Globus pallidus (tissue), 1 donor: ENCODE measurements at regions not wholly inside any gene's neighbourhood (a gene's known extent, or its start where the extent isn't known, plus 50 kb on each side); places are given as distances from the start of the nearest gene placed in this dataset.

Source experiments
- DNase-seq: peaks from one replicate; pipeline ENCODE4 v3.0.0-alpha.2; 2015; ENCODE audit warnings: low spot score

DNA sequence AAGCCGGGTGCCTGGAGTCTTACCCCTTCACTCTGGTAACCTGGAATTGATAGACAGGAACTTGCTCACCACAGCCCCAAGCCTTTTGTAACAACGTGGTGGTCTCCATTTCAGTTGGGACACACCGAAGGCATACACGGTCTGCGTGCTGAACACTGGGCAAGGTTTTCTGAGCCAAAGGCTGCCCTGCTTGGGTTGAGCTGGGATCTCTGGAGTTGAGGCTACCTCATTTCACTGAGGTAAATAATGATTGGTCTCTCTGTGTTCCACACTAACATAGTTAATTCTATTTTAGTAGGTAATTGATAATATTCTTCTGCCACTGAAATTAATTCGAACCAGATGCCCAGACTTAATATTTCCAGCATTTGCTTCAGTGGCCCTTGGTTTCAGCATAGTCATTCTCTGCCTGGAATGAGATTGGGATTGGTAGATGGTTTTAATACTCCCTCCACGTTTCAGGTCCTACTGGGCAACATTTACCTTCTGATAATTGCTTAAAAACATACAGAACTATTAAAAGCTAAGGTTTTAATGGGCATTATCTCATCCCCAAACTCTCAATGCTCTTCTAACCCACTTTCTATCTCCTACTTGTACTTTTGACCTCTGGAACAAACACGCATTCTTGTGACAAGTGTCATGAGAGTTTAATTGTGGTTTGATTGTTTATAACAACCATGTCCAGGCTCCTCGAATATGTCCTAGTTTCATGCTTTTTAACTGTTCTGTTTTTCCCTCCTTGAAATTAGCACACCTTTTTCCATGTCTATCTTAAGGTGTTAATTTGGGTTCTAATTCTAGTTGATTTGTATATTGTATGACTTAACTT lies 202.3 kb upstream of the KLF6 start:
- DNase-seq, result no peak

DNA sequence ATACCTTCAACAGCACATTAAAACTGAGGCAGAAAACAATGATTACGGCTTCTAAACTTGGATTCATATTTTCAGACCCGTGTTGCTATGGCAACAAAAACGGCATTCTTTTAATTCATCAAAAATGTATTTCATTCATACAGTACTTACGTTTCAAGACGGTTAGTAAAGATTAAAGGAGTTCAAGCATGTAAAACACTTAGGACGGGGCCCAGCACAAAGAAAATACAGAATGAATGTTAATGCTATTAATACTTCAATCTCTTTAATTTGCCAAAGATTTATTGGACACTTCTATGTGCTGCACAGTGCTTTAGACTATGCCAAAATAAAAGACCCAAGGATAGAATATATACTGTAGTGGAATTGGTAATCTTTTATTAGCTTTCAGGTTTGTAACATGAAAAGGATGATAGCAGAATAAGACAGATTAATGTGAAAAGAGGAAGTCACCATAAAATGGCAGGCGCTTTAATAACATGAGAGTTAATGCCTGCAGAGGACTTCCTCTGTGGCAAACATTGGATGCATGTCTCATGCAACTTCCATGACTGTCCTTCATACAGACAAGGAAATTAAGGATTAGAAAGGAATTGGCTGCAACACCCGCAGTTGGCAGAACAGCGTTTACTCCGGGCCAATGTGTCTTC lies 201.6 kb upstream of the KLF6 start:
- DNase-seq, result no peak

DNA sequence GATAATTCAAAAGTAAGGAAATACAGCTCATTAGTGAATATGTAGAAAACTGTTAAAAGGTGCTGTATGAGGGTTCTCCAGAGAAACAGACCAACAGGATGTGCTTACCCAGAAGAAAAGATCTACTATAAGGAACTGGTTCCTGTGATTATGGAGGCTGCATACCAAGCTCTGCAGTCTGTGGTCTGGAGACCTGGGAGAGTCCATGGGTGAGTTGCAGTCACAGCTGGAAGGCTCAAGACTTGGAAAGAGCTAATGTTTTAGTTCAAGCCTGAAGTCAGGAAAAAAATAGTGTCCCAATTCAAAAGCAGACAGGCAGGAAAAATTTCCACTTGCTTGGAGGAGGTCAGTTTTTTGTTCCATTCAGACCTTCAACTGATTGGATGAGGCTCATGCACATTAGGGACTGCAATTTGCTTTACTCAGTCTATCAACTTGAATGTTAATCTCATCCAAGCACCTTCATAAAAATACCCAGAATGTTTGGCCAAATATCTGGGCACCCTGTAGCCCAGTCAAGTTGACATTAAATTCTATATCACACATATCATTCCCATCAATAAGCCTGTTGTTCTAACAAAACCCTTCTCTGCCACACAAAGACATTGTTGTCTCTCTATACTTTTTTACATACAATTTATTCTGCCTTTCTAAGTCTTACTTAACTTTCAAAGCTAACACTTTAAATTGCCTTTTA lies 197.9 kb upstream of the KLF6 start:
- no peak for DNase-seq

DNA sequence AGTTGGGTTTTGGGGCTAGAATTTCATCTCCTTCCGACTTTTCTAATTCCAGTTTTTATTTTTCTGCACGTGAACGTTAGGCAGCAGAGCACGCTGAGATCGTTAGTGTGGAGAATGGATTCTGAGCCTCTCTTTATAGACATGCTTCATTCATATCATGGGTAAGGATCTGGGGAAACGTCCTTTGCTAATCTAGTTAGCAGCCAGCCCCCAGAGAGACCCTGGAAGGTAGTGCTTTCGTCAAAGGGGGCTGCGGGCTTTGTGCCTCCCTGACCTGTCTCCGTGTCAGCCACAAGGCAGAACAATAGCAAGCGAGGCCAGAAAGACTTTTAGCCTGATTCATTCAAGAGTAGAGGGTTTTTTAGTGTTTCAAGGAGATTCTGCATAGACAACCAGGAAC lies 196.3 kb upstream of the KLF6 start:
- DNase-seq, result no peak

DNA sequence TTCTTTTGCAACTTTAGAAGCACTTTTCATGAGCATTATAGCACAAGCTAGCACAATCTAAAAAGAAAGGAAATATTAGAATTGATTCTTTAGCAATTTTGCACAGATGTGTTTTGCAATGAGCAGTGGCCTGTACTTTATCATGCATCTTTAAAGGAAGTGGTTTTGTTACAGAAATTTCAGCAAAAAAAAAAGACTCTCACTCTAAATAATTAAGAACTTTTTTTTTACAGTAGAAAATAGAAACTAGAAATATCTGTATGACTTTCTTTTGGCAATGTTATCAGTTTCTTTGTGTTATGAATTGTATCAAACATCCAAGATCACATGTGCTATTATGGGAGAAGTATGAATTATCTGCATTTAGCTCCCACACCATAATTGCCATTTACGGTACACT lies 195.7 kb upstream of the KLF6 start:
- DNase-seq, result no peak

DNA sequence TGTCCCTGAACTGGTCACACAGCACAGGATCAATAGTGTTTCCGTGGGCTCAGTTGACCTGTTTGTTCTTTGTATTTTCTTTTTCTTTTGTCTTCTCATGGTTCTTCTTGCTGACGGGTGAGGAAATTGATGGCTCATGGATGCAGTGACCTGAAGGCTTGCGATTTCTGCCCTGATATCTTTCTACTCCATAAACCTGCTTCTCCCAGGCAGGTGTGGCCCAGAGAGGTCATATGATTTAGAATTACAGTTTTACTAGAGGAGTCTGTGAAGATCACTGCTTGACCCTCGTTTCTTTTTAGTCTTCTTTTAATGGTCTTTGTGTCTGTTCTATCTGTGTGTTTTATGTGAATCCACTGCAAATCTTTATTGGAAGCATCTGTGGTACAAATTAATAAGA lies 195.1 kb upstream of the KLF6 start:
- DNase-seq, result no peak

DNA sequence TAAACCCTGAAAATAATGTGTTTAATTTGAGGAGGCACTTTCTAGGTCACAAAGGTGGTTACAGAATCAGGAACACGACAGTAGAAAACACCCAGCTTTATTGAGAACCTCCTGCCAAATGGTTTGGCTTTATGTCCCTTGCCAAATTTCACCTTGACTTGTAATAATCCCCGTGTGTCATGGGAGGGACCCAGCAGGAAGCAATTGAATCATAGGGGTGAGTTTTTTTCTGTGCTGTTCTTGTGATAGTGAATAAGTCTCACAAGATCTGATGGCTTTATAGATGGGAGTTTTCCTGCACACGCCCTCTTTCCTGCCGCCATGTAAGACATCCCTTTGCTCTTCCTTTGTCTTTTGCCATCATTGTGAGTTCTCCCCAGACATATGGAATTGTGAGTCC lies 193.8 kb upstream of the KLF6 start:
- DNase-seq, result no peak

DNA sequence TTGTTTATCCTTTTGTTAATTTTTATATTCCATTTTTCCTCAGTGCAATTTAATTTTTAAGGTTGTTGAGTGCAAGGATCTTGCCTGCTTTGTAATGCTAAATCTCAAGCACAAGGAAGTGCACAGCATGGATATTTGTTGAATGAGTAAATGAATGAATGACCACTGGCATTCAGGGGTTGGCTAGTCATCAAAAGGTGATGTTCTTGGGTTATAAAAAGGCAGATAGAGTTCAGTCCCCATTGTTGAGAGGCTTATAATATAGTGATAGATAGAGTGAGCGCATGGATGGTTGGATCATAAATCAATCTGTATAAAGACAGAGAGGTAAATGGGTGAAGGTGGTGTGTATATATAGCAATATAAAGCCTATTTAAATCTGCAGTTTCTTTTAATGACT lies 193.2 kb upstream of the KLF6 start:
- DNase-seq, result no peak

DNA sequence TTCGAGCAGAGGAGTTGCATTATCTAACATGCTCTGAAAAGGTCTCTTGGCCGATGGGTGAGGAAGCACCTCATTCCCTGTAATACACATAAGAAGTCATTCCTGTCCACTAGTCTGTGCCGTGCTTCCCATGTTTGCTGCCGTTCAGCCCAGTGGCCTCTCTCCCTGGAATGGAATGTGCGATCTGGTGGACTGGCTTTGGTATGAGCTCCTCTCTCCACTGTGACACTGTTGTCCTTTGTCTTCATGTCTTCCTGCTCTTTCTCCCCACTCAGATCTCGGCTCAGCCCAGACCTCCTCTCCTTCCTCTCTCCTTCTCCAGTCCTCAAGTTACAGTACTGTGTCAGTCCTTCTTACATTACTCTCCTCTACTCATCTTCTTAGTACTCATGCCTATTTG lies 192.8 kb upstream of the KLF6 start:
- no peak for DNase-seq

DNA sequence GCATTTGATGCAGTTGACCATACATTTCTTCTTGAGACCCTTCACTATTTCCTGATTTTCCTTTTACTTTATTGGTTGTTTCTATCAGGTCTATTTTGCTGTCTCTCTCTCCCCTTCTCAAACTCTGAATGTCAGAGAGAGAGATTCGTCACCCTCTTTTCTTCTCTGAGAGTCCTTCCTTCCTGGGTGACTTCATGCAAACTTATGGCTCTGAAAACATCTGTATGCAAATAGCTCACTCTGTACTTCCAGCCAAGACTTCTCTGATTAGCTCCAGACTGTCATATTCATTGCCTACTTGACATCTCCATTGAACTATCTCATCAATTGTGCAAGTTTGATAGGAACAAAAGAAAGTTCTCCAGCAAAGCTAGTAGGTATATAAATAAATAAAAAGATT lies 191.7 kb upstream of the KLF6 start:
- no peak for DNase-seq

DNA sequence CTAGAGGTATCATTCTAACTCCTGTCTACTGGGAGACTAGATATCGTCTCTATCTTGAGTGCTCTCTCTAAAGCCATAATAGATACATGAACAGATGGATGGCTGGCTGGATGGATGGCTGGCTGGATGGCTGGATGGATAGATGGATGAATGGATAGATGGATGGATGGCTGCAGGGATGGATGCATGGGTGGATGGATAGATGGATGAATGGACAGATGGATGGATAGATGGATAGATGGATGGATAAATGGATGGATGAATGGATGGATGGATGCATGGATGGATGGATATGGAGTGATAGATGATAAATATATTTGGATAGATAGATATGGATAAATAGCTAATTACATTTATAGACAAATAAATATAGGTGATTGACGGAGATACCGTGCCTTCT lies 191.2 kb upstream of the KLF6 start:
- no peak for DNase-seq

DNA sequence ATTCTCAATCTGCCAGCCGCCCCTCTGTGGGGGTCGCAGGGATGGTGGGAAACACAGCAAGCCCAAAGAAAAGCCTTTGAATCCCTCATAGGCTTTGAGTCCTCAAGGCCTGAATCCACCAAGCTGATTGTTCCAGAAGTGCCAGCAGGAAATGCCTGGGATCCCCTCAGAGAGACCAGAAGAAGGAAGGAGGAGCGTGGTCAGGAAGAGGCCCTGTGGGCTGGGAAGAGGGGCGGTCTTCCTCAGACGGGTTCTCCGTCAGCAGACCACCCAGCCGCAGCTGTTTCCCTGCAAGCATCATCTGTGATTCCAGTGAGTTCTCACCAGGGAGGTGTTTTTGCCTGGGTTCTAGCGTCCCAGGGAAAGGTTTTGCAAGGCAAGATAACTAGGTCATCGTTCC lies 190.0 kb upstream of the KLF6 start:
- DNase-seq, result no peak

DNA sequence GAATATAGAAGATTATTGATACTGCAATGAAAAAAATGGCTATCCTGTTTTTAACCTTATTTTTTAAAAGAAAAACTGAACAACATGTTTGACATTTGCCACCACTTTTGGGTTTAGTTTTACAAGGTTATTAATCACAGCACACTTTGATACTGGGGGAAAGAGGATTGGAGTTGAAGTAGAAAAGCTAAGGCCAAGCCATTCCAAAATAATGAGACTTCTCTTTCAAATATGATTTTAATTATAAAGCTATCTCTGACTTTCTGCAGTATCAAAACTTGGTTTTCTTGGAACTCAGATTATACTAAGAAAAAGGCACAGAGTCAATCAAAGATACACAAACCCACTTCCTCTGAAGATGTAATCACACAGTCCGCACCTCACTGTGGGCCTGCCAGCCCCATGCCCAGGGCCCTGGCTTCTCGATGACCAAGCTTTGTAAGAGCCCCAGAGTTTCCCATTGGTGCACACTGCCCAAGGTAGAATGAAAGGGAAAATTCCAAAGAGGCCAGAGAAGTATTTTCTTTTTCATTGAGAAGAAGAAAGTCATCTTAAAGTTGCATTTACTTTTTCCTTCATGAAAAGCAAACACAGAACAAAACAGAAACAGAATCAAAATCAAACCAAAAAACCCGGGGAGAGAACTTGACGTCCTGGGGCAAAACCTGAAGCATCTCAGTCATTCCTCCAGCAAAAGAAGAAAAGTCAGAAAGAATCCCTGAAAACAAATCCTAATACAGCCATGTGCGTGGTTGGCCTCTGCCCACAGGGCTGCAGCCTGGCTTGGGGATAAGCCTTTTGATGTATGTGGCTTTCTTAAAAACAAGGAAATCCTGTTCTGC lies 187.7 kb upstream of the KLF6 start:
- no peak for DNase-seq

DNA sequence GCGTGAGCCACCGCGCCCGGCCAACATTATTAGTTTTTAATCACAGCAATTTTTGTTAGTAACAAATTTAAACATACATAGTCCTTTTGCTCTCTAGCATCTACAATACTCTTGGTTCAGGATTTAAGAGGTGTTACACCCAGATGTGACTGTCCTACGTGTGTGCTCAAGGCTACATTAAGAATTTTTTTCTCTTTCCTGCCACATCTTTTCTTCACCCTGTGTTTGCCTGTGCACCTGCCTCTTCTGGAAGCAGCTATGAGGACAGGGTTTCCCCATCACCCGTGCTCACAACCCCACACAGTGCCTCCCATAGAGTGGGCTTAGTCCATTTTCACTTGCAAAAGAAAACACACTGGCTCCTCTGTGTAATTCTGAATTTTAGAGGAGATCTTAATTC lies 186.7 kb upstream of the KLF6 start:
- DNase-seq, result no peak

DNA sequence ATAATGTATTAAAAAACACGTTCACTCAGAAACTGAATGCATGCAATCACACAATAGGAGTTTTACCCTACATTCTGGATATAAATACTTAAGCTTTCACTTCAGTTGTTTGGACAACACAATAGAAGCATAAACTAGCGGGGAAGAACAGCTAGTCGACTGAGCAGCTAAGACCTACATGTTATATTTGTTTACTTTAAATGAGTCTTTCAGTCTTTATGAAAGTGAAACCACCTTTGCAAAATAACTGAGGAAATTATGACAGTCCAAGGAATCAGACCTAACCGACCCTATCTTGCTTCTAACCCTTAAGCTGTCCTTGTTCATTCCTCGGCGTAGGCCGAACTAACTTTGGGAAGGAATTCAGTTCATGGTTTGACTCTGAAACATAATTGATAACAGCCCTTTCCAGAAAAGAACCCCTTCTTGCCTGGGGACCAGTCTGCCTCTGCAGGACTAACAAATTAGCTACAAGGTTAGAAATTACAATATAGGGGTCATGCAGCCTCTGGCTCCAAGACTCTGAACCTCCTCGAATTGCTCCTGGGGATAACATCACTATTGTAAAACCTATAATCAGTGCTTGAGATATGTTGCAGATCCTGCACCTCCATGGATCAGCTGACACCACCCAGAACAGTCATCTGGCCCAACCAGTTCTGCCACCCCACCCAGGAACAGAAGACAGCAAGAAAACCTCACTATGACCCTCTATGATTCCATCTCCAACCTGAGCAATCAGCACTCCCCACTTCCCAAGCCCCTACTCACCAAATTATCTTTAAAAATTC lies 185.1 kb upstream of the KLF6 start:
- no peak for DNase-seq

DNA sequence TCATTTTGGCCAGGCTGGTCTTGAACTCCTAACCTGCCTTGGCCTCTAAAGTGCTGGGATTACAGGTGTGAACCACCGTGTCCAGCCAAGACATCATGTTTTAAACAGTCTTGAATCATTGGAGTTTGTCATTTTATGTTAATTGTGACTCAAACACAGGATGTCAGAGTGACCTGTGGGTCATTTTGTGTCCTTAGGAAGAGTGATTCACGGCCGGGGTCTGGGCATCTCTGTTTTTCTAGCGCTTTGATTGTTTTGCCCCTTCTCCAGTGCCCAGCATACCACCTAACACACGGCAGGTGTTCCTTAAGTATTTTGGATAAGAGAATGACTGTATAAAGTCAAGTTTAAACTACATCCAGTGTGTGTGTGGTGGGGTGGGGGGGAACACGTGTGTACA lies 183.7 kb upstream of the KLF6 start:
- DNase-seq, result no peak

DNA sequence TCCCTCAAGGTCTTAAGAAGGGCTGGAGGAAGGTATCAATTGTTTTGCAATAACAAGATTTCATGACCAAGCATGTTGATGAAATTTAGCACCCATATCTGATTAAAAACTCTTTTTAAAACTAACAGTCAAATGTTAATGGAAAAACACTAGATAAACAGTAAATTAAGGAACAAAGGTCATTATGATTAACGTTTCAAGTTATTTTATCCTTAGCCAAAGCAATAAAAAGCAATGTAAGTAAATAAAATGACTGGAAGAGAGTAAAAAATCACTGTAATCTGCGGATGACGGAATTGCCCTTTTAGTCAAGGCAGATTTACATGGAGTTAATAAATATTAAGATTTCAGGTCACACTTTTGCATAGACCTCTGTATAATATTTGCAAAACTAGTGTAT lies 179.5 kb upstream of the KLF6 start:
- no peak for DNase-seq

DNA sequence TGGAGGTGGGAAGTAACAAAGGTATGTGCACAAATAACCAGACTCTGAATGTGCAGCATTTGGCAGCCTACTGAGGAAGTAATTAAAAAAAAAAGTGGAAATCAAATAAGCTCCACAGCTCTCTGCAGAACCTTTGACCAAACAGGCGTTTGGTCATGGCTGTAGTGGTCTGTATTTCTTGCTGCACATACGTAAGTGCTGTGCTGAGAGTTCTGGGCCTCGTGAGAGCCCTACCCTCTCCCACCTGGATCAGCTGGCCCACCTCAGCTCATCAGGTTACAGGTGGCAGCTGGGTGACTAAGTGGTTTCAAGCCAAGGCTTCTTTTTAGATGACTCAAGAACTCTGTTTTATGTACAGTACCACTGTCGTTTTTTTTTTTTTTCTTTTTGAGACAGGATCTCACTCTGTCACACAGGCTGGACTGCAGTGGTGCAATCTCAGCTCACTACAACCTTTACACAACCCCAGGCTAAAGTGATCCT lies 178.2 kb upstream of the KLF6 start:
- no peak for DNase-seq

DNA sequence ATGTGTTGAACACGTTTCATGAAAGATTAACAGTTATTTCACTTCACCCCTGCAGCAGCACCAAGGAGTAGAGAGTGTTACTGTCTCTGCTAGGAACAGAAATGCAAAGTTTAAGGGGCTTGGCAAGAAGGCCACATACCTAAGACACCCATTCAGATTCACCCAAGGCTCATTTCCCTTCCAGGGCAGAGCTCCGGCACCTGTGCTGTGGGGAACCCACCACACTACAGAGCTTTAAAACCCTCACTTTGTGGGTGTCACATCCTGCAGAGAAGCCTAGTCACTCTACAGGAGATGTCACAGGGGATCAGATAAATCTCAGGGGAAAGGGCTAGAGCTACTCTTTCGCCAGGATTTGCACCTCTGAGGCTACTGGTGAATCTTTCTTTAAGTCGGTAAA lies 176.1 kb upstream of the KLF6 start:
- DNase-seq, result no peak

DNA sequence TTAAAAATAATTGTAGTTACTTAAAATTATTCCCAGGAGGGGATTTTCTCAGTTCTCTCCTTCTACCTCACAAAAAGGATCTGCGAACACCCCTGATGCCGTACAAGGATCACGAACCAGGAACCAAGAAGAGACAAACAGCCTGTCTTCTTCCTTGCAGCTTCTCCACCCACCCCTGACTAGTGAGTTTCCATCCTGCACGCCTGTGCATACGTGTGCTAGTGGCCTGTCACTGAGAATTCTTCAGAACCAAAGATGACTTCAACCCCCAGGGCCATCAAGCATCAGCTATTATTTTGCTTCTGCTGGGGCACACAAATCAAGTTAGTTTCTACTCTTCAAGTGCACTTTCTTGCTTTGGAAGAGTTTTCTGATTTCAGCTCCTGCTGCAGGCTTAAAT lies 175.5 kb upstream of the KLF6 start:
- DNase-seq, result no peak
